BE2C (cell line): ENCODE measurements at regions not wholly inside any gene's neighbourhood (a gene's known extent, or its start where the extent isn't known, plus 50 kb on each side); places are given as distances from the start of the nearest gene placed in this dataset.

ENCODE experiments used
- DNase-seq: peaks from one replicate; pipeline ENCODE4 v3.0.0-alpha.2; 2020
- H3K27me3 ChIP-seq: fragments of 250-450 bp; sonication (Bioruptor Pico); 2 replicates; pipeline ENCODE4 v1.5.1; 2020; ENCODE audit warnings: mild to moderate bottlenecking
- H3K36me3 ChIP-seq: fragments of 250-450 bp; sonication (Bioruptor Pico); 2 replicates; pipeline ENCODE4 v1.5.1; 2020; ENCODE audit warnings: mild to moderate bottlenecking
- H3K4me1 ChIP-seq: fragments of 250-450 bp; sonication (Bioruptor Pico); 2 replicates; pipeline ENCODE4 v1.5.1; 2020
- H3K4me3 ChIP-seq: 2 replicates; pipeline ENCODE4 v1.5.1; 2011; ENCODE audit warnings: low read depth, low read length
- H3K9me3 ChIP-seq: fragments of 250-450 bp; sonication (Bioruptor Pico); 2 replicates; pipeline ENCODE4 v1.5.1; 2020
- TF ChIP-seq, protein P1 (sequence below): IDR thresholded peaks from 2 replicates; pipeline ENCODE4 v1.5.1; 2012; ENCODE audit warnings: mild to moderate bottlenecking, low read depth, low read length

DNA sequence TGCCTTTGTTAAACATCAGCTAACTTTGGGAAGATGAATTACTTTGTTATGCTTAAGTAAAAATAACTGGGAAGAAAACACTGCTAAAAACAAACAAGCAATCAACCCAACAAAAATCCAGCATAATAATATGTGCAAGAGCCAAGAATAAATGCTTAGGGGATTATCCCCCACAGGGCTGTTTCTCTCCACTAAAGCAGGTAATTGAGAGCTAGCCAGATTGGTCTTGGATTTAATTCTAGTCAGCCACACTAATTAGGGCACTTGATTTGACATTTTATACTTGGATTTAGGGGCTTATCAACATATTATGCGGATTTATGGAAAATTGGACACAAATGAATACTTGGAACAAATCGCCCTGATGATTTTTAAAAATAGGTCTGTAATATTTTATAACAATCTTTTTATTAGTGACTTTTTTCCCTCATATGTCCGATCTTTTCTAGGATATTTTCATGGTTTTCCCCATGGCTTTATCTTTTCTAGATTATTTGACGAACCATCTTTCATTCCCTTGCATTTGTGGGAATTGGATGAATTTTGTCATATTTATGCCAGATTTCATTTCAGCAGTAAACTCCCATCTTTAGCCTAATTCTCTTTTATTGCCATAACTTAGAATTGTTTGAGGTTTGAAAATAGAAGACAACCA, 199.1 kb upstream of the NXPH2 start:
- no peak overlapping the region for H3K4me3 ChIP-seq
- TF ChIP-seq, protein P1, sequence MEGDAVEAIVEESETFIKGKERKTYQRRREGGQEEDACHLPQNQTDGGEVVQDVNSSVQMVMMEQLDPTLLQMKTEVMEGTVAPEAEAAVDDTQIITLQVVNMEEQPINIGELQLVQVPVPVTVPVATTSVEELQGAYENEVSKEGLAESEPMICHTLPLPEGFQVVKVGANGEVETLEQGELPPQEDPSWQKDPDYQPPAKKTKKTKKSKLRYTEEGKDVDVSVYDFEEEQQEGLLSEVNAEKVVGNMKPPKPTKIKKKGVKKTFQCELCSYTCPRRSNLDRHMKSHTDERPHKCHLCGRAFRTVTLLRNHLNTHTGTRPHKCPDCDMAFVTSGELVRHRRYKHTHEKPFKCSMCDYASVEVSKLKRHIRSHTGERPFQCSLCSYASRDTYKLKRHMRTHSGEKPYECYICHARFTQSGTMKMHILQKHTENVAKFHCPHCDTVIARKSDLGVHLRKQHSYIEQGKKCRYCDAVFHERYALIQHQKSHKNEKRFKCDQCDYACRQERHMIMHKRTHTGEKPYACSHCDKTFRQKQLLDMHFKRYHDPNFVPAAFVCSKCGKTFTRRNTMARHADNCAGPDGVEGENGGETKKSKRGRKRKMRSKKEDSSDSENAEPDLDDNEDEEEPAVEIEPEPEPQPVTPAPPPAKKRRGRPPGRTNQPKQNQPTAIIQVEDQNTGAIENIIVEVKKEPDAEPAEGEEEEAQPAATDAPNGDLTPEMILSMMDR: no peak
- H3K36me3 ChIP-seq: no peaks in the 10 kb centered on the region
- no peak for DNase-seq
- no peaks in the 10 kb centered on the region for H3K9me3 ChIP-seq
- no peaks in the 10 kb centered on the region for H3K4me1 ChIP-seq
- no peaks in the 10 kb centered on the region for H3K27me3 ChIP-seq

DNA sequence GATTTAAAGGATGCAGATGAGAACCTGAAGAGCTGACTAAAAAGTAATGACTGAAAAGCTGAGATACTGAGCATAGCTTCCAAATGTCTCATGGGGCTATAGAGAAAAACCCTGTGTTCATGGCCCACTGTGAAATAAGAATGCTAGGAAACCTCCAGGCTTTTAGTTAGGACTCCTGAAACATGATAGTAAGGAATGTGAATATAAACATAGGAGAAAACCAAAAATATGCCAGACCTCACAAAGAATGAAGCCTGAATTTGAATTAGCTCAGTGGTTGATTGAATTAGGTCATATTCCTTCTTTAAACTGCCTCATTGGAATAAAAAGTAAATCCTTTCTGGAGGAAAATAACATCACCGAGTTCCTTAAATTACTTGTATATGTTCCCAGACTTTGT, 194.5 kb upstream of the NXPH2 start:
- Histone ChIP-seq H3K36me3 (no peaks in the 10 kb centered on the region), H3K4me3 (no peak overlapping the region), H3K4me1 (no peaks in the 10 kb centered on the region), H3K27me3 (no peaks in the 10 kb centered on the region), H3K9me3 (no peaks in the 10 kb centered on the region)
- TF ChIP-seq, protein P1: no peak
- no peak for DNase-seq

DNA sequence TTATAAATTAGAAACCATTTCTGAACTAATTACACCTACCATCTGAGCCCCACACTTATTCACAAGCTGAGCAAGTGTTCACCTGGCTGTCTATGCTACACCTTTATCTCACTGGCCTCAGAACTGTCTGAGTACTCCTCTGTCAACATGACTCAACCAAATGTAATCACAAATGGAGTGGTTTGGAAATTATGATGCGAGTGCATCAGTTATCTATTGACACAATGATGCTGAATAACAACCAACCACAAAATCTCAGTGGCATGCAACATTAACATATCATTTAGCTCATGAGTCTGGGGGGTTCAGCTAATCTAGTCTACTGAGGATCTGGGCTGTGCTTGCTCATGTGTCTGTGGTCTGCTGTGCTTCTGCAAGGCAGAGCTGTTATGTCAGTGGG, 184.2 kb upstream of the NXPH2 start:
- DNase-seq: no peak
- no peaks in the 10 kb centered on the region for H3K4me1 ChIP-seq
- no peaks in the 10 kb centered on the region for H3K36me3 ChIP-seq
- TF ChIP-seq, protein P1: no peak
- H3K9me3 ChIP-seq: no peaks in the 10 kb centered on the region
- H3K27me3 ChIP-seq: no peaks in the 10 kb centered on the region
- H3K4me3 ChIP-seq: no peak overlapping the region

DNA sequence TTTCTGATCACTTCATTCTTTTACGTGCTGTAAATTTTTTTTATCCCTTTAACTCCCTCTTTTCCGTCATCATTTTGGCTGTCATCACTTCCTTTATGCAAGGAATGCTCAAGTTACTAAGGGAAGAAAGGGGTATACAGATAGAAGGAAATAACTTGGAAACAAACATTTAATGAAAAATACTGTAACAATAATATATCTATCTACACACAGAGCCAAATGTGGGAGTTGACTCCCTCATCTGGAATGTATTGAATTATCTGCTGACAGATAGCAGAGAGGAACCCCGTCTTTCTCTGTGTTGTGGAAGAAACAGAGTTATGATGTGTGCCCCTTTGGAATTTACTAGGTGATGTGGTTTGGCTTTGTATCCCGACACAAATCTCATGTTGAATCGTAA, 182.5 kb upstream of the NXPH2 start:
- TF ChIP-seq, protein P1: no peak
- Histone ChIP-seq H3K4me3 (no peak overlapping the region), H3K4me1 (no peaks in the 10 kb centered on the region), H3K36me3 (no peaks in the 10 kb centered on the region), H3K9me3 (no peaks in the 10 kb centered on the region), H3K27me3 (no peaks in the 10 kb centered on the region)
- no peak for DNase-seq

DNA sequence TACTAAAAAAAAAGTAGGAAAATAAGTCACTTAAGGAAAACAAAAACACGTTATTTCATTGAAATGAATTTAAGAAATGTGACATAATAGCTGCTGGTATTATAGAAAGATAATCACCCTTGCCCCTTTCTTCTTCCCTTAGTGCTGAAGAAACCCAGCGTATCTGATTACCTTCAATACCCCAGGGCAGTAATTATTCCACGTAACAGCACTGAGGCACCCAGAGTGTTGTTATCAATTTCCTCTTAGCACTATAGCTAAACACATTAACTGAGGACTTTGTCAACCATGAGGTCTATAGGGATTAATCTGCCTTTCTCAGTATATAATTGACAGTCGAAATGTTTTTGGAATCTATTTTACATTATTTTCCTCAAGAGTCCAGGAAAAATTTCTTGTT, 180.0 kb upstream of the NXPH2 start:
- H3K27me3 ChIP-seq: no peaks in the 10 kb centered on the region
- H3K36me3 ChIP-seq: no peaks in the 10 kb centered on the region
- H3K4me3 ChIP-seq: no peak overlapping the region
- no peaks in the 10 kb centered on the region for H3K9me3 ChIP-seq
- no peaks in the 10 kb centered on the region for H3K4me1 ChIP-seq
- no peak for DNase-seq
- TF ChIP-seq, protein P1: no peak

DNA sequence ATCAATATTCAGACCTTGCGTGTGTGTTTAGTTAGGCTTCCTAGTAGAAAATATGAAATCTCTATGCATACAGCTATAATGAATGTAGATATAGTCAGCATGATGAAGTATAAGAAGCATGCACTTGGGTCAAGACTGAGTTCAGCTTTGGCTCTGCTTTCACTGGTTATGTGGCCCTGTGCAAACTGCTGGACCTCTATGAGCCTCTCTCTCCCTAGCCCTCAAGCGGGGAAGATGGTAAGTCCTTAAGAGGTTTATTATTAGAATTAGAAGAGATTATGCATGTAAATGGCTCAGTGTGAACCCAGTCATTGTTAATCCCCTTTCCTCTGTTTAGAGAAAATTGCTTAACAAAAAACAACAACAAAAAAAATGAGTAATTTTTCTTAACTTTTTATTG, 178.8 kb upstream of the NXPH2 start:
- TF ChIP-seq, protein P1: no peak
- Histone ChIP-seq H3K4me1 (no peaks in the 10 kb centered on the region), H3K9me3 (no peaks in the 10 kb centered on the region), H3K27me3 (no peaks in the 10 kb centered on the region), H3K36me3 (no peaks in the 10 kb centered on the region), H3K4me3 (no peak overlapping the region)
- no peak for DNase-seq
